ENCODE measurements at regions not wholly inside any gene's neighbourhood (a gene's known extent, or its start where the extent isn't known, plus 50 kb on each side); places are given as distances from the start of the nearest gene placed in this dataset.

GRCh38 chr1:63129184-63129583, 193.2 kb upstream of the FOXD3 start:
- no peak for TF ChIP-seq POLR2A (IDR thresholded peaks at IDR 0.05)
- TF ChIP-seq, protein P1, sequence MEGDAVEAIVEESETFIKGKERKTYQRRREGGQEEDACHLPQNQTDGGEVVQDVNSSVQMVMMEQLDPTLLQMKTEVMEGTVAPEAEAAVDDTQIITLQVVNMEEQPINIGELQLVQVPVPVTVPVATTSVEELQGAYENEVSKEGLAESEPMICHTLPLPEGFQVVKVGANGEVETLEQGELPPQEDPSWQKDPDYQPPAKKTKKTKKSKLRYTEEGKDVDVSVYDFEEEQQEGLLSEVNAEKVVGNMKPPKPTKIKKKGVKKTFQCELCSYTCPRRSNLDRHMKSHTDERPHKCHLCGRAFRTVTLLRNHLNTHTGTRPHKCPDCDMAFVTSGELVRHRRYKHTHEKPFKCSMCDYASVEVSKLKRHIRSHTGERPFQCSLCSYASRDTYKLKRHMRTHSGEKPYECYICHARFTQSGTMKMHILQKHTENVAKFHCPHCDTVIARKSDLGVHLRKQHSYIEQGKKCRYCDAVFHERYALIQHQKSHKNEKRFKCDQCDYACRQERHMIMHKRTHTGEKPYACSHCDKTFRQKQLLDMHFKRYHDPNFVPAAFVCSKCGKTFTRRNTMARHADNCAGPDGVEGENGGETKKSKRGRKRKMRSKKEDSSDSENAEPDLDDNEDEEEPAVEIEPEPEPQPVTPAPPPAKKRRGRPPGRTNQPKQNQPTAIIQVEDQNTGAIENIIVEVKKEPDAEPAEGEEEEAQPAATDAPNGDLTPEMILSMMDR (IDR thresholded peaks at IDR 0.05) = no peak
